Type B pancreatic cell (in vitro differentiated cells): ENCODE measurements at regions not wholly inside any gene's neighbourhood (a gene's known extent, or its start where the extent isn't known, plus 50 kb on each side); places are given as distances from the start of the nearest gene placed in this dataset.

Source experiments
- DNase-seq: peaks from one replicate; pipeline ENCODE4 v3.0.0; 2021; ENCODE audit warnings: mixed read lengths; ENCODE audit not compliant: unreplicated experiment; ENCODE audit errors: extremely low spot score
- H3K27ac Mint-ChIP-seq: 2 replicates; pipeline ENCODE4 v1.8.0; 2021; ENCODE audit warnings: mild to moderate bottlenecking, mixed read lengths
- H3K27me3 Mint-ChIP-seq: 2 replicates; pipeline ENCODE4 v1.8.0; 2021; ENCODE audit warnings: mixed read lengths
- H3K36me3 Mint-ChIP-seq: 2 replicates; pipeline ENCODE4 v1.8.0; 2021; ENCODE audit warnings: mixed read lengths
- H3K4me1 Mint-ChIP-seq: one replicate; pipeline ENCODE4 v1.8.0; 2021; ENCODE audit warnings: mixed read lengths; ENCODE audit not compliant: unreplicated experiment
- H3K4me3 Mint-ChIP-seq: 2 replicates; pipeline ENCODE4 v1.8.0; 2021; ENCODE audit warnings: mild to moderate bottlenecking, mixed read lengths
- H3K9me3 Mint-ChIP-seq: 2 replicates; pipeline ENCODE4 v1.8.0; 2021; ENCODE audit warnings: mixed read lengths
- TF ChIP-seq, protein P1 (sequence below): fragments of 200-600 bp; sonication (generic); conservative IDR thresholded peaks from 2 replicates; pipeline ENCODE4 v1.5.0; 2021; ENCODE audit warnings: antibody characterized with exemption, mild to moderate bottlenecking

DNA sequence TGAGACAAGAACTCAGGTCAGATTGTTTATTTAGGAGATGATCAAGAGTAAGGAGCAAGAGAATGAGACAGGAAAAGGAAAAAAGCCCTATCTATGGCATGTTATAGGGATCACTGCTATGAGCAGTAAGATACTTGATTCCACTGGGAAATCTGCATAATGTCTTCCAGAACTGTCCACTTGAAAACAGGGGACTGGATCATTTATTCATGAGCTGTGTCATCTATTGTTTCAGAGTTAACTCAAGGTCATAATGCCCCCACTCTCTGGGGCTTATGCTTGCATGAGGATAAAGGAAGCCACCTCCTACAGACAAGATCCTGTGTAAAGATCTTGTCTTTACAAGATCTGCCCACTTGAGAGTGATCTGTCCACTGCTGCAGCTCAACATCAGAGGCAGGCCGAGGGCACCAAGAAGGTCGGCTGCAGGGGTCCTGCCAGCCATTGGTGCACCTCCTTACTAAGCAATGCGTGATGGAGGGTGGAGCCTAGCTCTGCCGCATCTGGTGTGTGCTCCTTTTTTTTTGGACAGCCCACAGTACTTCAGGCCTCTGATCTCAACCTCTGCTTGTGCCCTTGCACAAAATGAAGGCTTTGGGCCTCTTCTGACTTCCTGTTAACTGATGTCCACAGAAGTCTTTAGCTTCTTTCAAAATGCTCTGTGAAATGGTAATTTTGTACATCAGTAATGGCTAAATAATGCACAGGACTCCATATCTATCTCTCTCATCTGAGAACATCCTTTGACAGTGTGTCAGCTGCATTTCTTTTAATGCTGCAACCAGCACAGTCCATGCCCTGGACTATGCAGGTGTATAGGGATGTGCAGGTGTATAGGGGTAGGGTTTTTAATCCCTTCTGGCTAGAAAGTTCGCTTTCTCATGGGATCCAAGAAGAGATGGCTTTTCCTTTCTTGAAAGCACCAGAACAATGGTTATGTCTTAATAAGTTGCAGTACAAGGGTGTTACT, 95.9 kb upstream of the TRPC3 start:
- no peaks in the 10 kb centered on the region for H3K27me3 Mint-ChIP-seq

DNA sequence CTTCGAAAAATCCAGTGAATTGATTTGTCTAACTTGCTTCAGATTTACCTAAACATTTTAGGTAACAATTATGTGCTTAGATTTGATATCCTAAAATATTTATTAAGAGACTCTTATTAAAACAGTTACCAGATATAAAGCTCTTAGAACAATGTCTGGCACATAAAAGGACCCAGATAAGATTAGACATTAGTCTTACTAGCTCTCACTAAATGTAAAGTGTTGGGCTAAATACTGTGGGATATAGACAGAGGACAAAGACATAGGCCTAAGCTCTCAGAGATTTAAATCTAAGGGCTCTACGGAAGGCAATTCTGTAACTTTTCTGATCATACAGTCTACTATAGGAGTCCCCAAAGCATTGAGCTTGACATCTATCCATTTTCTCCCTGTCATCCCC, 94.4 kb upstream of the TRPC3 start:
- Mint-ChIP-seq H3K4me1 (no peaks in the 10 kb centered on the region), H3K36me3 (no peaks in the 10 kb centered on the region), H3K27me3 (no peaks in the 10 kb centered on the region), H3K9me3 (no peaks in the 10 kb centered on the region), H3K4me3 (no peak overlapping the region), H3K27ac (no peak overlapping the region)
- TF ChIP-seq, protein P1, sequence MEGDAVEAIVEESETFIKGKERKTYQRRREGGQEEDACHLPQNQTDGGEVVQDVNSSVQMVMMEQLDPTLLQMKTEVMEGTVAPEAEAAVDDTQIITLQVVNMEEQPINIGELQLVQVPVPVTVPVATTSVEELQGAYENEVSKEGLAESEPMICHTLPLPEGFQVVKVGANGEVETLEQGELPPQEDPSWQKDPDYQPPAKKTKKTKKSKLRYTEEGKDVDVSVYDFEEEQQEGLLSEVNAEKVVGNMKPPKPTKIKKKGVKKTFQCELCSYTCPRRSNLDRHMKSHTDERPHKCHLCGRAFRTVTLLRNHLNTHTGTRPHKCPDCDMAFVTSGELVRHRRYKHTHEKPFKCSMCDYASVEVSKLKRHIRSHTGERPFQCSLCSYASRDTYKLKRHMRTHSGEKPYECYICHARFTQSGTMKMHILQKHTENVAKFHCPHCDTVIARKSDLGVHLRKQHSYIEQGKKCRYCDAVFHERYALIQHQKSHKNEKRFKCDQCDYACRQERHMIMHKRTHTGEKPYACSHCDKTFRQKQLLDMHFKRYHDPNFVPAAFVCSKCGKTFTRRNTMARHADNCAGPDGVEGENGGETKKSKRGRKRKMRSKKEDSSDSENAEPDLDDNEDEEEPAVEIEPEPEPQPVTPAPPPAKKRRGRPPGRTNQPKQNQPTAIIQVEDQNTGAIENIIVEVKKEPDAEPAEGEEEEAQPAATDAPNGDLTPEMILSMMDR = no peak
- DNase-seq = no peak

More for the DNA sequence above, 95.9 kb upstream of the TRPC3 start:
- H3K9me3 Mint-ChIP-seq = no peaks in the 10 kb centered on the region
- no peak for DNase-seq
- no peak overlapping the region for H3K4me3 Mint-ChIP-seq
- H3K36me3 Mint-ChIP-seq = no peaks in the 10 kb centered on the region
- TF ChIP-seq, protein P1 = no peak
- H3K4me1 Mint-ChIP-seq = no peaks in the 10 kb centered on the region
- H3K27ac Mint-ChIP-seq = no peak overlapping the region

DNA sequence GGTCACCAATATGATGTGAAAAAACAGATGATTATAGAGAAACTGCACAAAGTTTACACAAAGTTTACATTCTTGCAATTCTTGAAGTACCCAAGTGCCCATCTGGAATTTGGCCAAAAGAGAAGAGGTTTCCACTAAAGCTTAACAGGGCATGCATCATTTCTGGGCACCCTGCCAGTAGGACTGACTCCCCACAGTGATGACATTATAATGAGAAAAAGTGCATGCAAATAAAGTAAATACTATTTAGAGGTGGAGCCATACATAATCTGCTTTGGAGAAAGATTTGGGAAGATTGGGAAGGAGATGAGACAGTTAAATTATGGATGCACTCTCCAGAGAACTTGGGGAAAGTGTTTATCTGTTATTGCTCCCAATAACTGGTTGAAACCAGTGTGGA, 93.7 kb upstream of the TRPC3 start:
- Mint-ChIP-seq H3K27me3 (no peaks in the 10 kb centered on the region), H3K4me1 (no peaks in the 10 kb centered on the region), H3K9me3 (no peaks in the 10 kb centered on the region), H3K4me3 (no peak overlapping the region), H3K36me3 (no peaks in the 10 kb centered on the region), H3K27ac (no peak overlapping the region)
- DNase-seq = no peak
- TF ChIP-seq, protein P1 = no peak

DNA sequence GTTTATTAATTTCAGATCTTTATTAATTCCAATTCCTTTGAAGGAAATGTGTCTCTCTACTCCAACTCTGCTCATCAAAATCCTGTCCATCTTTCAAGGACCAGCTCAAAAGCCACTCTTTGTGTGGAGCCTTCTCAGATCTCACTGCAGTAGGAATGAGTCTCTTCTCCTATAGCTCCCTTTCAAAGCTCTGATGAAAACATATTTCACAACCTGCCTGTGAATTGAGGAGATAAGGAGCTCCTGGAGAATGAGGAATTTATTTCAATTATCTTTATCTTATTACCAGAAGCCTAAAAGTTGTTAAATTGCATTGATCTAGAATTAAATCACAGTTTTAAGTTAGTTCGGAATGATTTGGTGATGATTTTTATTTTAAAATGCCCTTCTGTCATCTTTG, 92.6 kb upstream of the TRPC3 start:
- H3K9me3 Mint-ChIP-seq = no peaks in the 10 kb centered on the region
- no peak overlapping the region for H3K4me3 Mint-ChIP-seq
- H3K27me3 Mint-ChIP-seq = no peaks in the 10 kb centered on the region
- H3K36me3 Mint-ChIP-seq = no peaks in the 10 kb centered on the region
- no peak overlapping the region for H3K27ac Mint-ChIP-seq
- H3K4me1 Mint-ChIP-seq = no peaks in the 10 kb centered on the region
- no peak for DNase-seq
- TF ChIP-seq, protein P1 = no peak

DNA sequence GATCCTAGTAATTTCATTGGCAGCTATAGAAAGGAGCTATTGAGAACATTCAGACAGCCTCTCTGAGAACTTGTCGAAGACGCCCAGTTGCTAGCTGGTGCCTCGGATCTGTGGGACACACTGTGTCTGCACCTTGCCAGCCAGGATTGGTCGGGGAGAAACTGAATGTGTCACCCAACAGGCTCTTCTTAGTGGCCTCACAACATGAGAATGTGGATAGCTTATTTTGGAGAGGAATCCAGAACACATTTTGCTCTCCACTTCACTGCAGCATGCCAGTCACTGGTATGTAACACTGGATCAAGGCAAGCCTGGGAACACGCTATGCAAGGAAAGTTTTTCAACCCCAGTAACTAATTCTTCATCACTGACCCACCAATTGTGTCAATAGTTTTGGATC, 89.5 kb upstream of the TRPC3 start:
- Mint-ChIP-seq H3K4me3 (no peak overlapping the region), H3K27ac (no peak overlapping the region), H3K4me1 (no peaks in the 10 kb centered on the region), H3K36me3 (no peaks in the 10 kb centered on the region), H3K9me3 (no peaks in the 10 kb centered on the region), H3K27me3 (no peaks in the 10 kb centered on the region)
- TF ChIP-seq, protein P1 = no peak
- DNase-seq = no peak
